Keratinocyte (primary cell): ENCODE measurements at regions not wholly inside any gene's neighbourhood (a gene's known extent, or its start where the extent isn't known, plus 50 kb on each side); places are given as distances from the start of the nearest gene placed in this dataset.

Experiments
- CTCF ChIP-seq, 3 experiments: IDR thresholded peaks in 1 of 3; conservative IDR thresholded peaks in 1 of 3; optimal IDR thresholded peaks in 1 of 3; 2 replicates in 2 of 3; 3 replicates in 1 of 3; pipeline versions ENCODE3 to v1.5.1; 2011; ENCODE audit warnings: low read length in 3 of 3, mild to moderate bottlenecking in 3 of 3, moderate library complexity in 2 of 3, control low read depth in 1 of 3, inconsistent platforms in 1 of 3; ENCODE audit not compliant: insufficient read depth in 2 of 3; ENCODE audit errors: extremely low read depth in 1 of 3
- EZH2 ChIP-seq: IDR thresholded peaks from one replicate; pipeline ENCODE4 v1.6.1; 2012; ENCODE audit warnings: inconsistent platforms, mild to moderate bottlenecking, low read length, moderate library complexity

- TF ChIP-seq CTCF (optimal IDR thresholded peaks at IDR 0.05 in 1 of 3, IDR thresholded peaks at IDR 0.05 in 1 of 3, conservative IDR thresholded peaks at IDR 0.05 in 1 of 3; ENCODE audit: extremely low read depth in 1 of 3, insufficient read depth in 2 of 3, low read length in 3 of 3): no peak
- no peak for TF ChIP-seq EZH2
Observed at GRCh38 chr2:104766683-104767082, 87.2 kb upstream of the POU3F3 start.
